H54 (cell line): ENCODE measurements at regions not wholly inside any gene's neighbourhood (a gene's known extent, or its start where the extent isn't known, plus 50 kb on each side); places are given as distances from the start of the nearest gene placed in this dataset.

ENCODE experiments used
- DNase-seq: peaks from one replicate; pipeline ENCODE4 v3.0.0; 2011; ENCODE audit warnings: low spot score, mixed read lengths; ENCODE audit not compliant: insufficient read length
- FAIRE-seq: peaks from 3 replicates; lab custom pipeline; 2011; peaks lifted over from hg19 to GRCh38; lab: Jason Lieb, UNC
- POLR2A ChIP-seq: IDR thresholded peaks from 2 replicates; pipeline ENCODE4 v1.6.1; 2011; ENCODE audit warnings: low read depth, mild to moderate bottlenecking, low read length

- TF ChIP-seq POLR2A = no peak
- no peak for DNase-seq
- no peak for FAIRE-seq
Measured at GRCh38 chr21:28821276-28822122, 171.2 kb downstream of the LTN1 start.

GRCh38 chr21:28818663-28819278 is 173.9 kb downstream of the LTN1 start:
- TF ChIP-seq POLR2A = no peak
- FAIRE-seq = no peak
- DNase-seq = no peak

GRCh38 chr21:28817871-28818270 is 174.8 kb downstream of the LTN1 start:
- no peak for DNase-seq
- FAIRE-seq = no peak
- no peak for TF ChIP-seq POLR2A

- DNase-seq (no peak), FAIRE-seq (no peak)
- TF ChIP-seq POLR2A = no peak
Measured at GRCh38 chr21:28811860-28812259, 180.8 kb downstream of the LTN1 start.

GRCh38 chr21:28810826-28811524 is 181.7 kb downstream of the LTN1 start:
- no peak for TF ChIP-seq POLR2A
- DNase-seq (no peak), FAIRE-seq (no peak)

GRCh38 chr21:28805885-28806284 is 186.8 kb downstream of the LTN1 start:
- no peak for TF ChIP-seq POLR2A
- no peak for FAIRE-seq

GRCh38 chr21:28804089-28804670 is 188.5 kb downstream of the LTN1 start:
- FAIRE-seq (no peak), DNase-seq (no peak)
- no peak for TF ChIP-seq POLR2A

More at GRCh38 chr21:28805885-28806284, 186.8 kb downstream of the LTN1 start:
- DNase-seq = no peak

GRCh38 chr21:28801906-28802305 is 190.8 kb downstream of the LTN1 start:
- FAIRE-seq (no peak), DNase-seq (no peak)
- no peak for TF ChIP-seq POLR2A

GRCh38 chr21:28799926-28800325 is 192.8 kb downstream of the LTN1 start:
- no peak for TF ChIP-seq POLR2A
- no peak for FAIRE-seq
- no peak for DNase-seq

- FAIRE-seq (no peak), DNase-seq (no peak)
Measured at GRCh38 chr21:28798798-28799197, 193.9 kb downstream of the LTN1 start.

GRCh38 chr21:28795251-28795650 is 197.4 kb downstream of the LTN1 start:
- DNase-seq (no peak), FAIRE-seq (no peak)

More at GRCh38 chr21:28798798-28799197, 193.9 kb downstream of the LTN1 start:
- TF ChIP-seq POLR2A = no peak

GRCh38 chr21:28794371-28794851 is 198.3 kb downstream of the LTN1 start:
- FAIRE-seq (no peak), DNase-seq (no peak)
- TF ChIP-seq POLR2A = no peak

More at GRCh38 chr21:28795251-28795650, 197.4 kb downstream of the LTN1 start:
- TF ChIP-seq POLR2A = no peak

GRCh38 chr21:28793043-28793442 is 199.6 kb downstream of the LTN1 start:
- DNase-seq (no peak), FAIRE-seq (no peak)
- no peak for TF ChIP-seq POLR2A
